Choroid plexus epithelial cell (primary cell): ENCODE measurements at regions not wholly inside any gene's neighbourhood (a gene's known extent, or its start where the extent isn't known, plus 50 kb on each side); places are given as distances from the start of the nearest gene placed in this dataset.
"Not testable (repeated sequence)": the region's sequence is repeated elsewhere in the genome, so short reads cannot be mapped to it uniquely, and the experiment has no call there.

Experiments used
- DNase-seq: peaks from one replicate; pipeline ENCODE4 v3.0.0-alpha.2; 2010; ENCODE audit warnings: low read depth
- H3K4me3 ChIP-seq: 2 replicates; pipeline ENCODE4 v1.5.1; 2011; ENCODE audit warnings: low read depth, mild to moderate bottlenecking, control low read depth, low read length, moderate library complexity
- TF ChIP-seq, protein P1 (sequence below): conservative IDR thresholded peaks from 2 replicates; pipeline ENCODE4 v1.5.1; 2011; ENCODE audit warnings: low read depth, mild to moderate bottlenecking, control low read depth, inconsistent platforms, low read length, moderate library complexity

- DNase-seq: no peak
- TF ChIP-seq, protein P1, sequence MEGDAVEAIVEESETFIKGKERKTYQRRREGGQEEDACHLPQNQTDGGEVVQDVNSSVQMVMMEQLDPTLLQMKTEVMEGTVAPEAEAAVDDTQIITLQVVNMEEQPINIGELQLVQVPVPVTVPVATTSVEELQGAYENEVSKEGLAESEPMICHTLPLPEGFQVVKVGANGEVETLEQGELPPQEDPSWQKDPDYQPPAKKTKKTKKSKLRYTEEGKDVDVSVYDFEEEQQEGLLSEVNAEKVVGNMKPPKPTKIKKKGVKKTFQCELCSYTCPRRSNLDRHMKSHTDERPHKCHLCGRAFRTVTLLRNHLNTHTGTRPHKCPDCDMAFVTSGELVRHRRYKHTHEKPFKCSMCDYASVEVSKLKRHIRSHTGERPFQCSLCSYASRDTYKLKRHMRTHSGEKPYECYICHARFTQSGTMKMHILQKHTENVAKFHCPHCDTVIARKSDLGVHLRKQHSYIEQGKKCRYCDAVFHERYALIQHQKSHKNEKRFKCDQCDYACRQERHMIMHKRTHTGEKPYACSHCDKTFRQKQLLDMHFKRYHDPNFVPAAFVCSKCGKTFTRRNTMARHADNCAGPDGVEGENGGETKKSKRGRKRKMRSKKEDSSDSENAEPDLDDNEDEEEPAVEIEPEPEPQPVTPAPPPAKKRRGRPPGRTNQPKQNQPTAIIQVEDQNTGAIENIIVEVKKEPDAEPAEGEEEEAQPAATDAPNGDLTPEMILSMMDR: no peak
- H3K4me3 ChIP-seq: no peak overlapping the region
Observed at GRCh38 chr17:45631941-45632340, 141.4 kb upstream of the PLEKHM1 start.

GRCh38 chr17:45639297-45639849 lies 144.7 kb upstream of the CRHR1 start:
- no peak for DNase-seq
- TF ChIP-seq, protein P1: no peak

DNA sequence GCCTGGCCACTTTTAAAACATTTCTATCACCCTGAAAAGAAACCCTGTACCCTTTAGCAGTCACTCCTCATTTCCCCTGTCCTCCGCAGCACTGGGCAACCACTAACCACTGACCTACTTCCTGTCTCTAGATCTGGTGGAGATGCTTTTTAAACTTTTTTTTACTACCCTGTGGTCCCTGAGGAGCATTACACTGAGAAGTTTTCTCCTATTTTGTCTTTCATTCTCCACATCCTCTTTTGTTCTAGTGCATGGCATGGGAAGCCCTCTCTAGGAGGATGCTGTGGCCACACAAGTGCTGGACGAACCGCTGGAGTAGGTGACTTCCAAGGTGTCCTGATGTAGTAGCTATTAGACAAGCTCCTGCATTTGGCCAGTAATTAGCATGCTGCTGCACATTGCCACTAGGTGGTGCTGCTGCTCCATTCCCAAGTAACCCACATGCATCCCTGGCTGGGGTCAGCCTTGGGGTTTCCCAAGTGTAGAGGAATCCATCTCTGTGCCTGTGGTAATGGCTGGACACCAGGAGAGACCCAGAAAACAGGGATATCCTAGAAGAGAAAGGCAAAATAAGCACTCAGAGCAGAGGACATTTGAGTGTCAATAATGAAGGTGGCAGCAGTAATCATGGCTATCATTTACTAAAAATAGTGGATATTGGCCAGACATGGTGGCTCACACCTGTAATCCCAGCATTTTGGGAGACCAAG lies 143.8 kb upstream of the CRHR1 start:
- TF ChIP-seq, protein P1: peak; percentile 100
- peak; percentile 89 for DNase-seq
- H3K4me3 ChIP-seq: no peak overlapping the region

More at GRCh38 chr17:45639297-45639849, 144.7 kb upstream of the CRHR1 start:
- no peak overlapping the region for H3K4me3 ChIP-seq

- DNase-seq: no peak
- TF ChIP-seq, protein P1: no peak
- H3K4me3 ChIP-seq: no peak overlapping the region
Observed at GRCh38 chr17:45641541-45641940, 142.6 kb upstream of the CRHR1 start.

DNA sequence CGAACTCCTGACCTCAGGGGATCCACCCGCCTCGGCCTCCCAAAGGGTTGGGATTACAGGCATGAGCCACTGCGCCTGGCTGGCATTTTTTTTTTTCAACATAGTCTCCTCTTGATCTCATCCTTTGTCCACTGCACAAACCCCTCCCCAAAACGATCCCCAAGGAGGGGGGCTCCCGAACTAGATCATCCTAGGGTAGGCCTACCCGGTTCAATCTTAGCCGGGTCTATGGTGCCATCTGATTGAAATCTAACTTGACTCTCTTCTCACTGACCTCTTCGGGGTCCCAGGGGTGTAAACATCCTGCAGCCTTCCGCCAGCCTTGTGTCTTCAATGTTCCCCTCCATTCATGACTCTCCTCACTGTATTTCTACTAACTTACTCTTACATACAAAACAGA lies 140.5 kb upstream of the CRHR1 start:
- no peak for DNase-seq
- TF ChIP-seq, protein P1: no peak
- no peak overlapping the region for H3K4me3 ChIP-seq

- DNase-seq, H3K4me3 ChIP-seq: not testable (repeated sequence)
Observed at GRCh38 chr17:45644637-45645036, 139.5 kb upstream of the CRHR1 start.

GRCh38 chr17:45645330-45645729 lies 138.8 kb upstream of the CRHR1 start:
- H3K4me3 ChIP-seq: no peak overlapping the region
- TF ChIP-seq, protein P1: no peak
- no peak for DNase-seq
